Tibial nerve (tissue), 4 donors: ENCODE measurements at regions not wholly inside any gene's neighbourhood (a gene's known extent, or its start where the extent isn't known, plus 50 kb on each side); places are given as distances from the start of the nearest gene placed in this dataset.

ENCODE experiments used
- DNase-seq, 2 donors: peaks; one replicate each; pipeline ENCODE4 v3.0.0-alpha.2; 2019; ENCODE audit warnings: low spot score in 2 of 2
- H3K27ac ChIP-seq, 4 donors: fragments of 200-600 bp; sonication (generic) in 3 of 4; one replicate each; pipeline ENCODE4 v1.5.1; 2017 to 2019; ENCODE audit warnings: mild to moderate bottlenecking in 1 of 4
- H3K27me3 ChIP-seq, 2 donors: fragments of 200-600 bp; sonication (generic) in 1 of 2; one replicate each; pipeline versions ENCODE4 v1.5.1 to v1.6.0; 2017 to 2019
- H3K36me3 ChIP-seq, 3 donors: fragments of 200-600 bp; sonication (generic); one replicate each; pipeline ENCODE4 v1.5.1; 2018 to 2019
- H3K4me1 ChIP-seq, 4 donors: fragments of 200-600 bp; sonication (generic) in 3 of 4; one replicate each; pipeline ENCODE4 v1.5.1; 2017 to 2019
- H3K4me3 ChIP-seq, 4 donors: fragments of 200-600 bp; sonication (generic) in 3 of 4; one replicate each; pipeline ENCODE4 v1.5.1; 2017 to 2019; ENCODE audit warnings: mild to moderate bottlenecking in 1 of 4, moderate library complexity in 1 of 4
- H3K9me3 ChIP-seq, 4 donors: fragments of 200-600 bp; sonication (generic) in 3 of 4; one replicate each; pipeline ENCODE4 v1.5.1; 2017 to 2019
- CTCF ChIP-seq, 5 experiments: fragments of 200-600 bp in 3 of 5; fragments of 450-650 bp in 2 of 5; sonication (generic) in 3 of 5; IDR thresholded peaks; one replicate each; pipeline ENCODE4 v1.5.1; 2016 to 2019; ENCODE audit warnings: antibody characterized with exemption in 5 of 5, mild to moderate bottlenecking in 3 of 5, moderate library complexity in 2 of 5
- EP300 ChIP-seq, 2 donors: sonication (generic); formaldehyde crosslinking; IDR thresholded peaks; one replicate each; pipeline ENCODE4 v1.6.1; 2017; ENCODE audit warnings: antibody characterized with exemption in 2 of 2, mild to moderate bottlenecking in 1 of 2
- POLR2A ChIP-seq, 2 donors: fragments of 450-650 bp; IDR thresholded peaks; one replicate each; pipeline ENCODE4 v1.6.1; 2017; ENCODE audit warnings: antibody characterized with exemption in 2 of 2, mild to moderate bottlenecking in 2 of 2, moderate library complexity in 2 of 2
- WGBS, 2 donors: methylation state at CpG; one replicate each; pipeline ENCODE4 v1.1.5; 2018; 5-methylcytosine and 5-hydroxymethylcytosine counted together

- TF ChIP-seq POLR2A (IDR thresholded peaks at IDR 0.05) (no peak), EP300 (IDR thresholded peaks at IDR 0.05) (no peak), CTCF (IDR thresholded peaks at IDR 0.05) (no peak)
- 95 to 96% methylated on average over 2 of the region's 2 CpGs for WGBS, 2 donors
- no peak overlapping the region for H3K27ac ChIP-seq
These were observed 302.2 kb downstream of the LMBRD1 start for GRCh38 chr6:69494595-69494994.

GRCh38 chr6:69489970-69490369 is 306.8 kb downstream of the LMBRD1 start:
- no peak for TF ChIP-seq EP300 (IDR thresholded peaks at IDR 0.05)
- no peak for TF ChIP-seq POLR2A (IDR thresholded peaks at IDR 0.05)
- no peak for TF ChIP-seq CTCF (IDR thresholded peaks at IDR 0.05)
- H3K27ac ChIP-seq, result no peak overlapping the region
- no peak overlapping the region for H3K4me3 ChIP-seq
- H3K4me1 ChIP-seq, result no peaks in the 10 kb centered on the region
- no peak for DNase-seq
- no peaks in the 10 kb centered on the region for H3K27me3 ChIP-seq
- no peaks in the 10 kb centered on the region for H3K36me3 ChIP-seq
- peaks cover 0 to 14% (median 3%) of the 10 kb centered on the region in 4 donors for H3K9me3 ChIP-seq

More at GRCh38 chr6:69494595-69494994, 302.2 kb downstream of the LMBRD1 start:
- no peak for DNase-seq
- no peaks in the 10 kb centered on the region for H3K4me1 ChIP-seq
- H3K36me3 ChIP-seq, result no peaks in the 10 kb centered on the region
- H3K4me3 ChIP-seq, result no peak overlapping the region
- H3K9me3 ChIP-seq, result peaks cover 0 to 10% (median 3%) of the 10 kb centered on the region in 4 donors
- no peaks in the 10 kb centered on the region for H3K27me3 ChIP-seq

- Histone ChIP-seq H3K27ac (no peak overlapping the region), H3K9me3 (peaks cover 0 to 9% (median 0%) of the 10 kb centered on the region in 4 donors), H3K4me3 (no peak overlapping the region), H3K4me1 (no peaks in the 10 kb centered on the region), H3K36me3 (no peaks in the 10 kb centered on the region), H3K27me3 (no peaks in the 10 kb centered on the region)
- TF ChIP-seq CTCF (IDR thresholded peaks at IDR 0.05) (no peak), EP300 (IDR thresholded peaks at IDR 0.05) (no peak), POLR2A (IDR thresholded peaks at IDR 0.05) (no peak)
- DNase-seq, result no peak
These were observed 309.1 kb downstream of the LMBRD1 start for GRCh38 chr6:69487688-69488087.

- Histone ChIP-seq H3K27me3 (no peaks in the 10 kb centered on the region), H3K4me3 (no peak overlapping the region), H3K9me3 (peaks cover 0 to 4% (median 0%) of the 10 kb centered on the region in 4 donors), H3K36me3 (no peaks in the 10 kb centered on the region), H3K27ac (no peak overlapping the region), H3K4me1 (no peaks in the 10 kb centered on the region)
- WGBS, 2 donors, result 89 to 96% methylated on average over 25 to 26 of the region's 26 CpGs
- TF ChIP-seq EP300 (IDR thresholded peaks at IDR 0.05) (no peak), POLR2A (IDR thresholded peaks at IDR 0.05) (no peak), CTCF (IDR thresholded peaks at IDR 0.05) (no peak)
- DNase-seq, result no peak
These were observed 329.7 kb downstream of the LMBRD1 start for GRCh38 chr6:69466979-69467570.

- Histone ChIP-seq H3K27ac (no peak overlapping the region), H3K9me3 (peaks cover 0 to 4% (median 0%) of the 10 kb centered on the region in 4 donors), H3K4me3 (no peak overlapping the region), H3K4me1 (no peaks in the 10 kb centered on the region), H3K36me3 (no peaks in the 10 kb centered on the region), H3K27me3 (no peaks in the 10 kb centered on the region)
- DNase-seq, result no peak
- TF ChIP-seq EP300 (IDR thresholded peaks at IDR 0.05), result no peak
- TF ChIP-seq POLR2A (IDR thresholded peaks at IDR 0.05), result no peak
- no peak for TF ChIP-seq CTCF (IDR thresholded peaks at IDR 0.05)
These were observed 330.9 kb downstream of the LMBRD1 start for GRCh38 chr6:69465866-69466265.
